ENCODE measurements at regions not wholly inside any gene's neighbourhood (a gene's known extent, or its start where the extent isn't known, plus 50 kb on each side); places are given as distances from the start of the nearest gene placed in this dataset.
A peak's percentile ranks its signal among the peaks of the same experiment; 100 is the strongest.
"Not testable (repeated sequence)": the region's sequence is repeated elsewhere in the genome, so short reads cannot be mapped to it uniquely, and the experiment has no call there.

DNA sequence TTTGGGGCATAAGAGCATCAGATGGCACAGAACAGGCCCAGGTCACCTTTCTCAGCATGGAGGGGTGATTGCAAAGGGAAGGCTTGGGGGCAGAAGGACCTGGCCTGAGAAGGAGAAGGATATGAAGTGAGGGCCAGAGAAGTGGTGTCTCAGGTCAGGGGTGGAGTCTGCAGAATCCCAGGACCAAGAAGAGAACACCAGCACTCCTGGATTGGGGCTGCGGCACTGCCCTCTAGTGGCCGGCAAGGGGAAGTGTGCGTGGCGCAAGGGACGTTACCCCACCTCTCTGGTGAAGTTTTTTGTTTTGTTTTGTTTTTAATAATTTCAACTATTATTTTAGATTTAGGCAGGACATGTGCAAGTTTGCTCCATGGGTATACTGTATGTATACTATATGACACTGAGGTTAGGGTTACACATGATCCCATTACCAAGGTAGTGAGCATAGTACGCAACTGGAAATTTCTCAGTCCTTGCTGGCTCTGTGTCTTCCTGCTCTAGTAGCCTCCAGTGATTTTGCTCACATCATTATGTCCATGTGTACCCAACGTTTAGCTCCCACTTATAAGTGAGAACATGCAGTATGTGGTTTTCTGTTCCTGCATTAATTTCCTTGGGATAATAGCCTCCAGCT, 1548.6 kb downstream of the EFNA5 start:
- no peak for DNase-seq (ENCODE audit: low read depth)

DNA sequence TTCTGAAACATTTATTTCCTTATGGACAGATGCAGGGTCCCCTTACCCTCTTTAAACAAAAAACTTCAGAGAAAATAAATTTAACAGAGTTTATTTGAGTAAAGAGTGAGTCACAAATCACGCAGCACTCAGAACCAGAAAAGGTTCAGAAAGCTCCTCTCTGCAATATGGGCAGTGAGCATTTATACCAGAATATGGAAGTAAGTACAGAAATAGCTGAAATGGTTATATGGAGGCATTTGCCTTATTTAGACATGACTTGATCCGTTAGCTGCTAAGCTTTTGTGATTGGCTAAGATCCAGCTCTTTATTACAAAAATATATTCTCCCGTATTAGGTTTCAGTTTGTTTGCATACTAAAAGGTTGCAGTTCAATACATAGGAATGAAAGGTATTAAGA, 1554.1 kb downstream of the EFNA5 start:
- DNase-seq (ENCODE audit: low read depth): no peak

DNA sequence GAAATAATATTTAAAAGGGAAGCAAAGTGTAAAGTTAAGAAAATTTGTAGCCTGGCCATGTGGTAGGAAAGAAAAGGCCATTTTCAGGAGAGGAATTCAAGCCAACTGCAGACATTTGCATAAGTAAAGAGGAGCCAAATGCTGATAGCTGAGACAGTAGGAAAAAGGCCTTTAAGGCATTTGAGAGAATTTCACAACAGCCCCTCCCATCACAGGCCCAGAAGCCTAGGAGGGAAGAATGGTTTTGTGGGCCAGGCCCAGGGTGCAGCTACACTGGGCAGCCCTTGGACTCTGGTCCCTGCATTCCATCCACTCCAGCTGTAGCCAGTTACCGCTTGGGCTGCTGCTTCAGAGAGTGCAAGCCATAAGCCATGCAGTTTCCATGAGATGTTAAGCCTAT, 1556.8 kb downstream of the EFNA5 start:
- no peak for DNase-seq (ENCODE audit: low read depth)

DNA sequence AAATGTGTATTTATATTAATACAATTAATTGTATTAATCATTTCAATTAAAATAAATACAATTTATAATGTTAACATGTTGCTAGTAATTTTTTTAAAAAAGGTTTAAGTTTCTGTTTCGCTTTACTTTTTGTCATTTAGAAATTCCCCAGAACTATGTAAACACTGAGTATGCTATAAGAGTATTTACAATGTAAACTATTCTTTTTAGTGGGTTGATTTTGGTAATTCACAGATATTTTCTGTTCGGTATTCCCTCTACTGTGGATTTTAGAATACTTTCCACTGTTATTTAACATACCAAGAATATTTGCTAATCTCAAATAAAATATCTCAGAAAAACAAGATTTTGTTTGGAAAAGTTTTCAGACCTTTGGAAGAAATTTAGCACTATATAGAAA, 1564.4 kb downstream of the EFNA5 start:
- DNase-seq (ENCODE audit: low read depth): no peak

DNA sequence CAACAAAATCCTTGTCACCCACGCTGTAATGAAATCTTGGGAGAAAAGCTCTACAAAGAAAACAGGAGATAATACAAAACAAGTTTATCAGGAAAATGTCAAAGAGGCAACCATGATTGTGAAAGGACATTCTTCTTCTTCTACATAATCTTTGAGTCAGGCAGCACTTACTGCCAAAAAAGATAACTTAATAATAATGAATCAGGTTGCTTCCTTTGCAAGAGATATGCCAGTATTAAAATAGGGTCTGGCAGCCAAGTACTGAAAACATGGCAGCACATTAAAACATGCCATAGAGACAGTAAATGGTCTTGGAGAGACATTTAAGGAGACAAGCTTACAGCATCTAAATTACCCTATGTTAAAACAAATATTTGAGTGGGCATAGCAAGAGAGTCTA, 1573.4 kb downstream of the EFNA5 start:
- DNase-seq (ENCODE audit: low read depth): no peak

DNA sequence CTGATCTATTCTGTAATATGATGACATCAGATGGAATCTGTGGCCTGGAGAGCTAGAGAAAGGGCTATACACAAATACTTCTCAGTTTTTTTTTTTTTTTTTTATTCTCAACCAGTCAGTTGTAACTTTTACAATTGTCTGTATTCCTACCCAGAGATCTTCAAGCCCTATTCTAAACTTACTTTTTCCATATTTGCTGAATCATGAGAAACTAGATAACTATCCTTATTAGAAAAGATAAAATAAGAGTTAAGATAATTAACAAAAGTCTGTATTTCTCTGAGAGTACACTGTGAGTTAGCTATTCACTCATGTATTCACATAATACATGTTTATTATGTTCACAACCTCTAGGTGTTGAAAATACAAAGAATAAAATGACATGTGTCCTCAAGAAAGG, 1575.9 kb downstream of the EFNA5 start:
- no peak for DNase-seq (ENCODE audit: low read depth)

DNA sequence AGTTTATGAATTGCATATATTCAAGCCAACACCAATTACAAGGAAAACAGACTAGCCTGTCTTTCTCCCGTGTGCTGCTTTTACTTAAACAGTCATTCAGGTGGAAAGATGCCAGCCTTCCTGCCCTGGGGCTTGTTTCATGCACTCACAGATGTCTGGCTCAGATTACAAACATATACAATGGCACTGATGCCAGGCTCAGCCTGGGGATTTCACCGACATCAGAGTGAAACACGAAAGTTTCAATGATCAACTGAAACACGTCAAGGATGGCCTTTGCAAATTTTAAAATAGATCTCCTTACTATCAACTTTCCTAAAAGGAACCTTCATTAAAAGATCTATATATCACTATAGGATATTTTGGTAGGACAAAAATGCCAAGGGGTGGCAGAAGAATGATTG, 1576.5 kb downstream of the EFNA5 start:
- peak; percentile 73 for DNase-seq (ENCODE audit: low read depth)

DNA sequence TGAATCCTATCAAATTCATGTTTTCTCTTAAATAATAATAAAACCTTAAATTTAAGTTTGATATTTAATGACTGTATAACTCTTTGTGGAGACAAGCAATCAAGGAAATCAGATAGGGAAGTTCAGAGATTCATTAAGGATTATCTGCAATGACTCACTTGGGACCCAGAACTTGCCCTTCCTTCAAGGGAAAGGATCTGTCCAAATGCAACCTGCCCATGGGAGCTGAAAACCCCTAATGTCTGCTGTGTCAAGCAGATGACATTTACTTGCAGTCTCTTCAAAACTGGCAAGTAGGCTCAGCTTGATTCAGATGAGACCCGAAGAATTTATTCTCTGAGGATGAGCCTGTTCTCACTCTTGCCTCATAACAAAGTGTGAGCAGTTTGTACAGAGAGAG, 1577.6 kb downstream of the EFNA5 start:
- no peak for DNase-seq (ENCODE audit: low read depth)

DNA sequence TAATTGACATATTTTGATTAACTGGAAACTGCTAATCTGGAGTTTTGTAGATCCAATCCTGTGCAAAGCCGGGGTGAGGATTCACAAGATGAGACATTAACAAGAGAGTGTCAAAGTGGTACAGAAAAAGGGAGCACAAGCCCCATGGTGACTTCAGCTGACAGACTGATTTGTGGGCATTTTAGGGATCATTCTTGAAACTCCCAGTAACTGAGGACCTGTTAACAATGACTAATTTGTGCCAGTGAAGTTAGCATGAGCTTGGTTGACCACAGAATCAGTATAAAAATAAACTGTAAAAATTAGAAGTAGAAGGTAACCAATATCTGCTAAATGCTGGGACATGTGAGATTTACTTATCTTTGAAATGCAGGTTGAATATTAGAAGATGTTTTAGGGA, 1578.3 kb downstream of the EFNA5 start:
- DNase-seq (ENCODE audit: low read depth): no peak

DNA sequence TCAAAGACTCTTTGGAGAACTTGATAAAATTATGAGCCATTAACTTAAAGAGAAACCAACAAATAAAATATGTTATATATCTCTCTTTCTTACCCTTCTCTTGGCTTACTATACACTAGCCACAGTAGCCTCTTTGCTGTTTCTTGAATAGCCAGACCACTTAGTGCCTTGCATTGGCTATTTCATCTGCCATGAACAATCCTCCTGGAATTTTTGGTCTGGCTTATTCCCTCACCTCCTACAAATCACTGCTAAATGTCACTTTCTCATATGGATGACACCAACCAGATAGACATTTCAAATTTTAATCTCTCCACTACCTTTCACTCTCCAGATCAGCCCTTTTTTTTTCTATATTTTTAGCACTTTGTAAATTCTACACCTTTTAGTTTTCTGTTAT, 1581.7 kb downstream of the EFNA5 start:
- DNase-seq (ENCODE audit: low read depth): no peak

DNA sequence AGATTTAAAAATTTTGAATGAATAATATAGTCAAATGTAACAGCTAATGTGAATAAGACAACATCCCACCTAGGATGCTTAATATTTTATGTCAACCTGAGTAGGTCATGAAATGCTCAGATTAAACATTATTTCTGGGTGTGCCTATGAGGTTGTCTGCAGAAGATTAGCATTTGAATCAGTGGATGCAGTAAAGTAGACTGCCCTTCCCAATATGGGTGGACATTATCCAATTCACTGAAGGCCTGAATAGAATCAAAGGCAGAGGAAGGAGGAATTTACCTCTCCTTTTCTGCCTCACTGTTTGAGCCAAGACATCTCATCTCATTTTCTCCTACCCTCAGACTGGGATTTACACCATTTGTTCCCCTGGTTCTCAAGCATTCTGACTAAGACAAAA, 1582.3 kb downstream of the EFNA5 start:
- no peak for DNase-seq (ENCODE audit: low read depth)

DNA sequence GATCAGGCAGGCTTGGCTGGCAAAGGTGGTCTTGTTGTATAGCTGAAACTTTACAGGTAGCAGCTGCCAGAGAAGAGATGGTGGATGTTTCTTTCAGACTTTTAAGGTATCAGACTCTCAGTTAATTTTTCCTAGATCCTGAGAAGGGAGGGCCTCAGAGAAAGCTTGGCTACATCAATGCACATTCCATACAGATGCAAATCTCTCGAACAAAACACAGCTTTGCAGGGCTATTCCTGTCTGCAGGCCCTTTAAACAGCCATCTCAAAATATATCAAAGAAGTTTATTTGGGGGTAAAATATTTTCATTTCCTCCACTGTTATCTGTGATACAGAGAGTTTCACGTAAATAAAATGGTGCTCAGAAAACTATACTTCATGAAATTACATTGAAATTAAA, 1584.4 kb downstream of the EFNA5 start:
- DNase-seq (ENCODE audit: low read depth): no peak

DNA sequence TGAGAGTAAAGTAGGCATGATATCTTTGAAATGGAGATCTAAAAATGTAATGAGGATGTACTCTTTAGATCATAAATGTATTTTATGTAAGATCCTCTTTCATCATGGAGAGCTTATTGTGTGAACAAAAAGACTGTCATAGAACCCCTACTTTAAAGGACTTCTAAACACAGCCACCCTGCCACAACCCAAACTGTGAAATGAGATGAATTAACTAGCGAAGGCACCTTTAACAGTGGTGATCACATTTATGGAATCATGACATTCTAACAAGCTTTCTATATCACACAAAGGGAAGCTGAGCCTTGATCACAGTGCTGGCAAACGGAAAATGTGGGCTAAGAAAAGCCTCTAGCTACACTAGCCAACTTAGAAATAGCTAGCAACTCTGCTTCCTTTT, 1585.2 kb downstream of the EFNA5 start:
- DNase-seq (ENCODE audit: low read depth): no peak

DNA sequence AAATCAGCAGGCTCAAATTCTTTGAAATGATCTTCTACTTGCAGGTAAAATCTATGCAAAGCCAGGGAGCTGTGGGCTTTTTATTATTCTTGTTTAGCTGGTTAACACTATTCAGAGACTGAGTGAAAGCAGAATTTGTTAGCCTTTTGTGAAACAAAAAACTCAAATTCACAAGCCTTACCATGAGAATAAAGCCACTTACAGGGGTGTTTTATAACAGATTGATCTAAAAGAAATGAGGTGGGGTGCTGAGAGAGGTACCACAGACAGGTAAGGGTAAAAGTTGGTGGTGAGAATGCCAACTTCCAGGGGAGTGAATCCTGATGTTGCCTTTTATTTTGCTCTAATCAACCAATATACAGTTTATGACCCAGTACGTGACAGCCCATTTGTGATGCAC, 1585.6 kb downstream of the EFNA5 start:
- DNase-seq (ENCODE audit: low read depth): no peak

DNA sequence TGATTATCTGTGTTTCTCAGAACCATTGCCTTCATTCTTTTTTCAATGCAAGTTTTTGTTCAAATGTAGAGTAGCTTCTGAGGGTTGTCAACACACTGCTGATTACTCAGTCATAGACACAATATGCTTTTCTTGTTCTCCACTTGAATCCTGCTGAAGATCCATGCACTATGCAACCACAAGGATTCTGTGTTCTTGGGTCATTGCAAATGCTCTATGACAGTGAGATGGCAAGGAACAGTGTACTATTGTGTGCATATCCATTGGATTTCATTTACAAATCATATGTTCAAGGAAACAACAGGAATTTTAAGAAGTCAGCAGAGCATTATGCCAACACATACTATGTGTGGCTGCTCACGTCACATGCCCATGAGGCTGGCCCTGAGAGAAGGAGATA, 1590.2 kb downstream of the EFNA5 start:
- no peak for DNase-seq (ENCODE audit: low read depth)

DNA sequence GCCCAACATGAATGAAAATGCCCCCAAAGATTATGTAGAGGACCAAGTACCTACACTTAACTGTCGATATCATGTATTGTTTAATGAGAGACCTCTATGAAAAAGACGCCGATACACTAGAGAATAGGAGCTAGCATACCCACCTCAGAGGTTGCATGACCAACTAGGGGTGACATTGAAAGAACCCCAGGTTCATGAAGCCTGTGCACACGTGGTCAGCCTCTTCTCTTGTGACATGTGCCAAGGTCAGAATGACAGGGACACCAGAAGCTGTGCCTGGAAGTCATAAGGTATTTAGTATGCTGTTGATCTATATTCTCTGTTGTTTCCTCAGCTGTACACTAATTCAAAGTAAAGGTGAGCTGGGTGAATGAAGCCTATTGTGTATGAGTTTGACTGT, 1594.1 kb downstream of the EFNA5 start:
- no peak for DNase-seq (ENCODE audit: low read depth)

DNA sequence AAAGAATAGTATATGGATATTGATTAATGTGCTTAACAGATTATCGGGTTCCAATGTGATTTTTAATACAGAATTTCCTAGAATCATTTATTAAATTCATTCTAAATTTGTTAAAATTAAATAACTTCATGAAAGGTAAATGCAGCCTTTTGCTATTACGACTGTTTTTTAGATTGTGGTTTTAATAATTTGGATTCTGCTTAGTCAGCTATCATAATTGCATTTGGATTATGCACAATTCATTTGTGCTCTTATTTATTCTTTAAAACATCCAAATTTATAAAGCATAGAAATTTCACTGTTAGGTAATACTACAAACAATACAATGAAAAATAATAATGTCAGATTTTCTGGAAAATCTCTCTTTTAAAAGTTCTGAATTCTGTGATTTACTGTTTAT, 1598.5 kb downstream of the EFNA5 start:
- DNase-seq (ENCODE audit: low read depth): no peak

DNA sequence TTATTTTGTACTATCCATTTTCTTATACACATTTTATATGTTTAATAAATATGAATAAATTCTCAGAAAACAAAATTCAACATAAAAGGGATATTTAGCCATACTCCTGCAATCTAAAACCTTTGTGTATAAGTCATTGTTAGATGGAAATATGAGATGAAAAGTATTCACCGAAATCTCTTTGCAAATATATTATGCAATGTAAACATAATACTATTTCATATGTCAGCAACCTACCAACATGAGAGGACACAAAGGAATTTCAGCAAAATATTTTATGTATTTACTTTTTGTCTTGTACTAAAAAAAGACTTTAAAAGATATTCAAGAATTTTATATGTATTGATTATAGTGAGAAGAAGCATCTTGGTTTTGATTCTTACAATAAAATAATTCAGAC, 1623.4 kb downstream of the EFNA5 start:
- DNase-seq (ENCODE audit: low read depth): no peak

DNA sequence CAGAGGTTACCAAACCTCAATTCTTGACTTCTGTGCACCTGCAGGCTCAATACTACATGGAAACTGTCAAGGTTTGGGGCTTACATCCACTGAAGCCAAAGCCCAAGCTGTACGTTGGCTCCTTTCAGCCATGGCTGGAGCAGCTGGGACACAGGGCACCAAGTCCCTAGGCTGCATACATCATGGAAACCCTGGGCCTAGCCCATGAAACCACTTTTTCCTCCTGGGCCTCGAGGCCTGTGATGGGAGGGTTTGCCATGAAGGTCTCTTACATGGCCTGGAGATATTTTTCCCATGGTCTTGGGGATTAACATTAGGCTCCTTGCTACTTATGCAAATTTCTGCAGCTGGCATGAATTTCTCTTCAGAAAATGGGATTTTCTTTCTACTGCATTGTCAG, 1638.7 kb downstream of the EFNA5 start:
- DNase-seq (ENCODE audit: low read depth): not testable (repeated sequence)

DNA sequence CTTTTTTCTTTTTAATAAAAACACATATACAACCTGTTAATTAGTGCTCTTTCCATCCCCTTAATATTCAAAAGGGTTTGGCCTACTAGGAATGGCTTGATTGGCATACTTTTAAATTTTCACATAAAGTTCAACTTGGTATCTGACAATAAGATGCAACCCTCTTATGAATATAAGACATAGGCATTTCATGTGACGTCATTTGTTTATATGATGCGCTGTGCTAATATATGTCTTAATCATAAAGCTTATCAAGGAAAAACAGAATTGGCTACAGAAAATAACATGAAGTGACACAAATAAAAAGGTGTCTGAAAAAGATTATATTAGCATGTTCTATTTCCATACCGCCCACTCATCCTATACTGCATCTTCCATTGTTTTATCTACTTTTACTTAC, 1642.4 kb downstream of the EFNA5 start:
- DNase-seq (ENCODE audit: low read depth): no peak

DNA sequence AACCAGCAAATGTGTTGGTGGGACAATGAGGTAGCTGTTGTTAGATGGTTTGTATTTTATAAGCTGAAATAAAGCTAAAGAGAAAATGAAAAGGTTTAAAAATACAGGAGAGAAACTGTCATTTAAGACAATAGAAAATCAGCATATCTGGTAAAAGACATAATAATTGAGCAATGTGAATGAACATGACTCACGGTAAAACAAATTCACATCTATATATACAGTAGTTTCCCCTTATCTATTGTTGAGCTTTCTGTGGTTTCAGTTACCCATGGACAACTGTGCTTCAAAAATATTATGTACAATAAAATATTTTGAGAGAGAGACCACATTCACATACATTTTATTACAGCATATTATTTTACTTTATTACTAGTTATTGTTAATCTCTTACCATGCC, 1649.8 kb downstream of the EFNA5 start:
- DNase-seq (ENCODE audit: low read depth): no peak

DNA sequence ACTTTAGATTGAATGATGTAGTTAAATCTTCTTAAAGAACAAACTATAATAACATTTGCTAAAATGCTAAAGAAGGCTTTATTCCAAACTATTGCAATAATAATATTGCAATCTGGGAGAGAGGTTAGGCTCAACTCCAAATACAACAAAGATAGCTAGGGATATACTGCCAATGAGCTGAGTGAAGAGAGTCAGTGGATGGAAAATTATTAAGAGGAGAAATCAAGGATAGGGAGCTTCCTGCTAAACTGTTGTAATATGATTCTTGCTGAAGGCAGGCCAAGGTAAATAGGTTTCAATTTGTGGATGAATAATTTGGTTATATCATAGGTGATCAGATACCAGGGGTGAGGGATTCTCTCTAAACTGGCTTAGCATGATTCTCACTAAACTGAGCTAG, 1651.5 kb downstream of the EFNA5 start:
- peak; percentile 19 for DNase-seq (ENCODE audit: low read depth)

DNA sequence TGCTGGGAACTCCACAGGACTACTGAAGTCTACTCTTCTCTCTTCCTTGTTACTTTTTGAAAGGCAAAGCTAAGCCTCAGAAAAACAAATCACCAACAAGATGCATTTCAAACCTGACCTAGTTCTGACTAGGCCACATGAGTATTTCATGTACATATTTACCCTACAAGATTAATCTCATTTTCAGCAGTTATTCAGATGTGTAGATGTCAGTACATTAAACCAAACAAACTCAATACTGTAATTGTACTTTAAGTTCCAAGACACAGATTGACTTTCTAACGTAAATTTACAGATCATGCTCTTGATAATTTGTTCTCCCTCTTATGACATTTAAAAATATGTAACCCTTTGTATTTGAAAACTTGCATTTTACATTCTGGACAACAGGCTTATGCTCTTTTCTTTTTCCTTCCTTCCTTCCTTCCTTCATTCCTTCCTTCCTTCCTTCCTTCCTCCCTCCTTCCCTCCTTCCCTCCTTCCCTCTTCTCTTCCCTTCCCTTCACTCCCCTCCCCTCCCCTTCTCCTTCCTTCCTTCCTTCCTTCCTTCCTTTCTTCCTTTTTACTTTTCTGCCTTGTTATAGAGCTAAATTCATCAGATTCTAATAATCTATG, 1653.4 kb downstream of the EFNA5 start:
- DNase-seq (ENCODE audit: low read depth): no peak

DNA sequence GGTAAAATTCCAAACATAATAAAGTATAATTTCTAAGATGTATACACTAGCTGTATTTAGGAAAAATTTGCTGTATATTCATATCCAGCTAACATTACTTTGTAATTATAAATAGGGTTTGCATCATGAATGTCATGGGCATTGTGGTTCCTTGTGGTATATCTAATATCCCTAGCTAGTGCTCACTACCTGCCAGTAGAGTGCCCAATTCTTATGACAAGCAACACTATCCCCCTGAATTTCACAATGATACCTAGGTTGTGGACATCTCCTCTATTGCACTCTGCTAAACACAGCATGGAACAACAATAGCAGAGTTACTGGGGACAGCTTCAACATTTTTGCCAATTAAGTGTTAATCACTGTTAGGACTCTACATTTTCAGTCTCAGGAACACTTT, 1656.5 kb downstream of the EFNA5 start:
- no peak for DNase-seq (ENCODE audit: low read depth)

DNA sequence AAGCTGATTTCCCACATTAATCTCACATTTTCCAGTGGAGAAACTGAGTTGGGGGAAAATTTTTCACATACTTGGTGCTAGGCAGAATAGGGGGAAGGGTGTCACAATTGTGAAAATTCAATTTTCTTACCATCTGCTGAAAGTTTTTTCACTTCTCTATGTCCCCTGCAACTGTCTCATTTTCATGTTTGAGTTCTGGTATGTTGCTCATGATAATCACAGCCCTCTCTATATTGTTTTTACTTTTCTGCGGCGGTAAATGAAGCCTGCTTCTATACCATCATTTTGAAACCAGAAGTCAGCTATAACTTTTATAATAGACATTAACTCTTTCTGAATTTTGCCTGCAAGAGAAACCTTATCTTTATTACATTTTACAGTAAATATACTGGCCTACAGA, 1664.5 kb downstream of the EFNA5 start:
- no peak for DNase-seq (ENCODE audit: low read depth)

Data from fibroblast of gingiva (primary cell).